Transverse colon (tissue), 4 donors: ENCODE measurements at regions not wholly inside any gene's neighbourhood (a gene's known extent, or its start where the extent isn't known, plus 50 kb on each side); places are given as distances from the start of the nearest gene placed in this dataset.

Experiments
- EP300 ChIP-seq: sonication (generic); formaldehyde crosslinking; IDR thresholded peaks from one replicate; pipeline ENCODE4 v1.6.1; 2017; ENCODE audit warnings: antibody characterized with exemption, low read depth
- POLR2A ChIP-seq: fragments of 450-650 bp; IDR thresholded peaks from one replicate; pipeline ENCODE4 v1.6.1; 2016; ENCODE audit warnings: antibody characterized with exemption, mild to moderate bottlenecking, moderate library complexity
- POLR2AphosphoS5 ChIP-seq, 3 donors: sonication (generic); formaldehyde crosslinking; IDR thresholded peaks; one replicate each; pipeline ENCODE4 v1.6.1; 2016; ENCODE audit warnings: antibody characterized with exemption in 3 of 3
- TF ChIP-seq, protein P1 (sequence below), 5 experiments: fragments of 200-600 bp in 3 of 5; fragments of 450-650 bp in 2 of 5; sonication (generic) in 3 of 5; IDR thresholded peaks; 1 replicate in 2 of 5; 2 replicates in 3 of 5; pipeline ENCODE4 v1.5.1; 2016 to 2017; ENCODE audit warnings: antibody characterized with exemption in 5 of 5, inconsistent platforms in 3 of 5, mild to moderate bottlenecking in 2 of 5, moderate library complexity in 1 of 5

DNA sequence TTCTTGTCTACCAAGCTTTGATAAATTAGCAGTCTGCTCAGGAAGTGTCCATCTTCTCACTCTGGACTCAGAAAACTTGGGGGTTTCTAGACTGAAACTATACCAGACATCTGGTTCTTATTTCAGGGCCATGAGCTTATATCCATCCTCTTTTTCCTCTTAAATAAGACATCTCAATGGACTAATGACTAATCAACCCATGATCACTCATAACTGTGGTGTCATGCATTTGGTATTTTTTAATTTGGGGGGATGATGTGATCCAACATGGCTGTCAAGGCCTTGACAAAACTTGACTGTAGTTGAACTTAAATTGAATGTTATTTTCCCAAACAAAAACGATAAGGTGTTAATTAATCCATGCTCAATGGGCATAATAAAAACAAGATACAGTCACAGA is 87.8 kb downstream of the GPRASP3 start:
- TF ChIP-seq POLR2A: no peak
- TF ChIP-seq, protein P1, sequence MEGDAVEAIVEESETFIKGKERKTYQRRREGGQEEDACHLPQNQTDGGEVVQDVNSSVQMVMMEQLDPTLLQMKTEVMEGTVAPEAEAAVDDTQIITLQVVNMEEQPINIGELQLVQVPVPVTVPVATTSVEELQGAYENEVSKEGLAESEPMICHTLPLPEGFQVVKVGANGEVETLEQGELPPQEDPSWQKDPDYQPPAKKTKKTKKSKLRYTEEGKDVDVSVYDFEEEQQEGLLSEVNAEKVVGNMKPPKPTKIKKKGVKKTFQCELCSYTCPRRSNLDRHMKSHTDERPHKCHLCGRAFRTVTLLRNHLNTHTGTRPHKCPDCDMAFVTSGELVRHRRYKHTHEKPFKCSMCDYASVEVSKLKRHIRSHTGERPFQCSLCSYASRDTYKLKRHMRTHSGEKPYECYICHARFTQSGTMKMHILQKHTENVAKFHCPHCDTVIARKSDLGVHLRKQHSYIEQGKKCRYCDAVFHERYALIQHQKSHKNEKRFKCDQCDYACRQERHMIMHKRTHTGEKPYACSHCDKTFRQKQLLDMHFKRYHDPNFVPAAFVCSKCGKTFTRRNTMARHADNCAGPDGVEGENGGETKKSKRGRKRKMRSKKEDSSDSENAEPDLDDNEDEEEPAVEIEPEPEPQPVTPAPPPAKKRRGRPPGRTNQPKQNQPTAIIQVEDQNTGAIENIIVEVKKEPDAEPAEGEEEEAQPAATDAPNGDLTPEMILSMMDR (IDR thresholded peaks at IDR 0.05): no peak
- no peak for TF ChIP-seq POLR2AphosphoS5 (IDR thresholded peaks at IDR 0.05)
- no peak for TF ChIP-seq EP300
